GM12878 (cell line): ENCODE measurements at regions not wholly inside any gene's neighbourhood (a gene's known extent, or its start where the extent isn't known, plus 50 kb on each side); places are given as distances from the start of the nearest gene placed in this dataset.

ENCODE experiments used
- ATF3 ChIP-seq: IDR thresholded peaks from 2 replicates; pipeline ENCODE4 v1.6.1; 2011; ENCODE audit warnings: low read depth, mild to moderate bottlenecking, low read length, moderate library complexity, borderline replicate concordance; ENCODE audit errors: extremely low read depth
- BHLHE40 ChIP-seq, 2 experiments: fragments of 450-650 bp in 1 of 2; IDR thresholded peaks; 2 replicates each; pipeline ENCODE4 v1.6.1; 2011 to 2017; ENCODE audit warnings: low read depth in 2 of 2, borderline replicate concordance in 1 of 2, improper control_type of control experiment in 1 of 2, low read length in 1 of 2, mild to moderate bottlenecking in 1 of 2
- CEBPB ChIP-seq, 2 experiments: fragments of 150-350 bp in 1 of 2; IDR thresholded peaks; 2 replicates each; pipeline ENCODE4 v1.6.1; 2012 to 2014; ENCODE audit warnings: low read depth in 2 of 2, low read length in 2 of 2, borderline replicate concordance in 1 of 2, inconsistent platforms in 1 of 2
- CHD4 ChIP-seq: fragments of 200-600 bp; sonication (generic); IDR thresholded peaks from 2 replicates; pipeline ENCODE4 v1.6.1; 2016; ENCODE audit warnings: mild to moderate bottlenecking
- DPF2 ChIP-seq: fragments of 450-650 bp; IDR thresholded peaks from 2 replicates; pipeline ENCODE4 v1.6.1; 2017; ENCODE audit warnings: mild to moderate bottlenecking
- E4F1 ChIP-seq: fragments of 450-650 bp; IDR thresholded peaks from 2 replicates; pipeline ENCODE4 v1.6.1; 2018; ENCODE audit warnings: borderline replicate concordance, mild to moderate bottlenecking; ENCODE audit not compliant: partially characterized antibody
- IRF3 ChIP-seq: fragments of 450-650 bp; IDR thresholded peaks from 2 replicates; pipeline ENCODE4 v1.6.1; 2014; ENCODE audit warnings: mild to moderate bottlenecking
- KLF5 ChIP-seq: fragments of 450-650 bp; IDR thresholded peaks from 2 replicates; pipeline ENCODE4 v1.6.1; 2014; ENCODE audit warnings: mild to moderate bottlenecking; ENCODE audit not compliant: partially characterized antibody
- LARP7 ChIP-seq: fragments of 450-650 bp; IDR thresholded peaks from 2 replicates; pipeline ENCODE4 v1.6.1; 2017; ENCODE audit warnings: mild to moderate bottlenecking
- RCOR1 ChIP-seq: conservative IDR thresholded peaks from 2 replicates; pipeline ENCODE4 v1.6.1; 2012; ENCODE audit warnings: low read depth, low read length, improper control_type of control experiment
- ZBED1 ChIP-seq: IDR thresholded peaks from 2 replicates; pipeline ENCODE4 v1.6.1; 2016; ENCODE audit warnings: borderline replicate concordance
- ZNF274 ChIP-seq: IDR thresholded peaks from one replicate; pipeline ENCODE4 v1.8.0; 2011; ENCODE audit not compliant: insufficient read length, insufficient read depth

- TF ChIP-seq ZBED1 (no peak), E4F1 (no peak), CEBPB (IDR thresholded peaks at IDR 0.05; ENCODE audit: borderline replicate concordance in 1 of 2, low read depth in 2 of 2, low read length in 2 of 2) (no peak), ZNF274 (no peak), IRF3 (no peak), RCOR1 (no peak), BHLHE40 (IDR thresholded peaks at IDR 0.05; ENCODE audit: borderline replicate concordance in 1 of 2, low read depth in 2 of 2, low read length in 1 of 2) (no peak), ATF3 (no peak), DPF2 (no peak), KLF5 (no peak), CHD4 (no peak), LARP7 (no peak)
Observed at GRCh38 chr18:67292814-67293213, 223.7 kb downstream of the DSEL start (continued).
